HG03025 (cell line): ENCODE measurements at regions not wholly inside any gene's neighbourhood (a gene's known extent, or its start where the extent isn't known, plus 50 kb on each side); places are given as distances from the start of the nearest gene placed in this dataset.

Source experiments
- ATAC-seq: cut with Tn5 transposase; IDR thresholded peaks from one replicate; pipeline ENCODE4 v1.9.1; 2021; ENCODE audit warnings: mild to moderate bottlenecking, moderate library complexity; ENCODE audit not compliant: unreplicated experiment, low FRiP score

DNA sequence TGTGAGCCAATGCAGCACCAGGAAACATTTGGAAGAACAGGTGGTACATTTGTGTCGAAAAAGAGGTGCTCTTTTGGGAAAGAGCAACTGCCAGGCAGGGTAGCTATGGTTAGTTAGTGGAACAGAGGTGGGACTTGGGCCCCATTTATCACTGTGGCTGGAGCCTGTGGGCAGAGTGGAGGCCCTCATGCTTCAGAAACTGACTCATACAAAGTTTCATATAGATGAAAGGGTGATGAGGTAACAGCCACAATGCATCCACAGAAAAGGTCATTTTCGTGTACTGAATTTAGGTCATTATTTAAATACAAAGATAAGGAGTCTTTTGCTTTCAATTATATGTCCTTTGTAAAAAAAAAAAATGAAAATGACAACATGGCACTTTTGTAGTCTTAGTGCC is 76.4 kb upstream of the HS3ST5 start:
- ATAC-seq: peak; percentile 98

GRCh38 chr6:114418304-114418972 is 75.6 kb upstream of the HS3ST5 start:
- ATAC-seq: no peak

DNA sequence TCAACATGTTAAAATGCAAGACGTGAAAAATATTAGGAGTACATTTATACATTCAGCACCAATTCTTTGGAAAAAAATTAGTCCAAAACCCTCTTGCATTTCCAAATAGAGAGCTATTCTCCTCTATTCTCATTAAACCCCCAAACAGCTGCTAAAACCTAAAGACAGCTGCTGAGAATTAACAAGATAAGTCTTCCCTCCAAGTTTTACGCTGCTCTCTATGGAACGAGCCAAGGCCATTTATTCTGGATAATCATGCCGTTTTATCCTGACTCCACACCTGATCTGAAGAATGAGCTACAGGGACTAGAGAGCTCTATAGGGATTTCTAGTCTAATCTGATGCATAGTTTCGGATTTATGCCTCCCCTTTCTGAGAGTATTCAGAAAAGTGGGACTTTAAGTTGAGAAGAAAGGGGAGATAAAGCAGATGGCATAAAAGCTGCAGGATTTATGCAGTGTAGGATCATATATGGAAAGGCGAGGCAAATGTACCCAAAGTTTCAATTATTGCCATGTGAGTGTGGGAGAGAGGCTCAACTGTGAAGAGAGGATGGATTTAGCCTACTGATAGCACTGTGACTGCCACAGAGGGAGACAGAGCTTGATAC is 64.7 kb upstream of the HS3ST5 start:
- no peak for ATAC-seq

- no peak for ATAC-seq
Measured at GRCh38 chr6:114404339-114404955, 61.6 kb upstream of the HS3ST5 start.

GRCh38 chr6:114403858-114404257 is 61.0 kb upstream of the HS3ST5 start:
- ATAC-seq: no peak

- no peak for ATAC-seq
Measured at GRCh38 chr6:114398481-114398880, 55.7 kb upstream of the HS3ST5 start.
